ENCODE measurements at regions not wholly inside any gene's neighbourhood (a gene's known extent, or its start where the extent isn't known, plus 50 kb on each side); places are given as distances from the start of the nearest gene placed in this dataset.

DNA sequence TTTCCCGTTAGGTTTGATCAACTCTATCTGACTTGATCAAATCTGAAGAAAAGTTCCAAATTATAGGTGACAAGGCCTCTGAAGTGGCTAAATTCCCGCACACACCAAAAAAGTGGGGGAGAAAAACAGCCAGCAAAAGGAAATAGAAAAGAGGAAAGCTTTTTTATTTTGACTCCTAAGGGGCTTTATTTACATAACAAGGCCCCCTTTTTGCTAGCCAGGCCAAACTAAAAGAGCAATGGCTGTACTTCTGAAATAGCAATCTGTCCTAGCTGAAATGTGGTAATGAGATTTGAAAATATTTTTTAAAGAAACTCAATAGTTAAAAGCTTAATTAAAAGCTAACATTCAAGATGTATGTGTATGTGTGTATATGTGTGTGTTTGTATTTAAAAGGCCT, 311.5 kb upstream of the POGK start:
- TF ChIP-seq ZNF70 (CRISPR knock-in tag; IDR thresholded peaks at IDR 0.05) = no peak
- no peak for TF ChIP-seq ZFP30 (CRISPR knock-in tag; IDR thresholded peaks at IDR 0.05)
- no peak for TF ChIP-seq CSDC2 (CRISPR knock-in tag; IDR thresholded peaks at IDR 0.05)
- no peak for TF ChIP-seq ZNF8 (CRISPR knock-in tag; IDR thresholded peaks at IDR 0.05)
- TF ChIP-seq, protein P1, sequence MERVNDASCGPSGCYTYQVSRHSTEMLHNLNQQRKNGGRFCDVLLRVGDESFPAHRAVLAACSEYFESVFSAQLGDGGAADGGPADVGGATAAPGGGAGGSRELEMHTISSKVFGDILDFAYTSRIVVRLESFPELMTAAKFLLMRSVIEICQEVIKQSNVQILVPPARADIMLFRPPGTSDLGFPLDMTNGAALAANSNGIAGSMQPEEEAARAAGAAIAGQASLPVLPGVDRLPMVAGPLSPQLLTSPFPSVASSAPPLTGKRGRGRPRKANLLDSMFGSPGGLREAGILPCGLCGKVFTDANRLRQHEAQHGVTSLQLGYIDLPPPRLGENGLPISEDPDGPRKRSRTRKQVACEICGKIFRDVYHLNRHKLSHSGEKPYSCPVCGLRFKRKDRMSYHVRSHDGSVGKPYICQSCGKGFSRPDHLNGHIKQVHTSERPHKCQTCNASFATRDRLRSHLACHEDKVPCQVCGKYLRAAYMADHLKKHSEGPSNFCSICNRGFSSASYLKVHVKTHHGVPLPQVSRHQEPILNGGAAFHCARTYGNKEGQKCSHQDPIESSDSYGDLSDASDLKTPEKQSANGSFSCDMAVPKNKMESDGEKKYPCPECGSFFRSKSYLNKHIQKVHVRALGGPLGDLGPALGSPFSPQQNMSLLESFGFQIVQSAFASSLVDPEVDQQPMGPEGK (CRISPR knock-in tag; IDR thresholded peaks at IDR 0.05; ENCODE audit: borderline replicate concordance) = no peak
- TF ChIP-seq ZNF565 (CRISPR knock-in tag; conservative IDR thresholded peaks at IDR 0.05; ENCODE audit: low read depth) = no peak
- TF ChIP-seq, protein P2, sequence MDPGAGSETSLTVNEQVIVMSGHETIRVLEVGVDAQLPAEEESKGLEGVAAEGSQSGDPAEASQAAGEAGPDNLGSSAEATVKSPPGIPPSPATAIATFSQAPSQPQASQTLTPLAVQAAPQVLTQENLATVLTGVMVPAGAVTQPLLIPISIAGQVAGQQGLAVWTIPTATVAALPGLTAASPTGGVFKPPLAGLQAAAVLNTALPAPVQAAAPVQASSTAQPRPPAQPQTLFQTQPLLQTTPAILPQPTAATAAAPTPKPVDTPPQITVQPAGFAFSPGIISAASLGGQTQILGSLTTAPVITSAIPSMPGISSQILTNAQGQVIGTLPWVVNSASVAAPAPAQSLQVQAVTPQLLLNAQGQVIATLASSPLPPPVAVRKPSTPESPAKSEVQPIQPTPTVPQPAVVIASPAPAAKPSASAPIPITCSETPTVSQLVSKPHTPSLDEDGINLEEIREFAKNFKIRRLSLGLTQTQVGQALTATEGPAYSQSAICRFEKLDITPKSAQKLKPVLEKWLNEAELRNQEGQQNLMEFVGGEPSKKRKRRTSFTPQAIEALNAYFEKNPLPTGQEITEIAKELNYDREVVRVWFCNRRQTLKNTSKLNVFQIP (CRISPR knock-in tag; IDR thresholded peaks at IDR 0.05; ENCODE audit: borderline replicate concordance, low read depth) = no peak
- TF ChIP-seq, protein P3, sequence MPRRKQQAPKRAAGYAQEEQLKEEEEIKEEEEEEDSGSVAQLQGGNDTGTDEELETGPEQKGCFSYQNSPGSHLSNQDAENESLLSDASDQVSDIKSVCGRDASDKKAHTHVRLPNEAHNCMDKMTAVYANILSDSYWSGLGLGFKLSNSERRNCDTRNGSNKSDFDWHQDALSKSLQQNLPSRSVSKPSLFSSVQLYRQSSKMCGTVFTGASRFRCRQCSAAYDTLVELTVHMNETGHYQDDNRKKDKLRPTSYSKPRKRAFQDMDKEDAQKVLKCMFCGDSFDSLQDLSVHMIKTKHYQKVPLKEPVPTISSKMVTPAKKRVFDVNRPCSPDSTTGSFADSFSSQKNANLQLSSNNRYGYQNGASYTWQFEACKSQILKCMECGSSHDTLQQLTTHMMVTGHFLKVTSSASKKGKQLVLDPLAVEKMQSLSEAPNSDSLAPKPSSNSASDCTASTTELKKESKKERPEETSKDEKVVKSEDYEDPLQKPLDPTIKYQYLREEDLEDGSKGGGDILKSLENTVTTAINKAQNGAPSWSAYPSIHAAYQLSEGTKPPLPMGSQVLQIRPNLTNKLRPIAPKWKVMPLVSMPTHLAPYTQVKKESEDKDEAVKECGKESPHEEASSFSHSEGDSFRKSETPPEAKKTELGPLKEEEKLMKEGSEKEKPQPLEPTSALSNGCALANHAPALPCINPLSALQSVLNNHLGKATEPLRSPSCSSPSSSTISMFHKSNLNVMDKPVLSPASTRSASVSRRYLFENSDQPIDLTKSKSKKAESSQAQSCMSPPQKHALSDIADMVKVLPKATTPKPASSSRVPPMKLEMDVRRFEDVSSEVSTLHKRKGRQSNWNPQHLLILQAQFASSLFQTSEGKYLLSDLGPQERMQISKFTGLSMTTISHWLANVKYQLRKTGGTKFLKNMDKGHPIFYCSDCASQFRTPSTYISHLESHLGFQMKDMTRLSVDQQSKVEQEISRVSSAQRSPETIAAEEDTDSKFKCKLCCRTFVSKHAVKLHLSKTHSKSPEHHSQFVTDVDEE (CRISPR knock-in tag; IDR thresholded peaks at IDR 0.05) = no peak
- no peak for TF ChIP-seq OSR1 (CRISPR knock-in tag; IDR thresholded peaks at IDR 0.05)
- TF ChIP-seq, protein P4, sequence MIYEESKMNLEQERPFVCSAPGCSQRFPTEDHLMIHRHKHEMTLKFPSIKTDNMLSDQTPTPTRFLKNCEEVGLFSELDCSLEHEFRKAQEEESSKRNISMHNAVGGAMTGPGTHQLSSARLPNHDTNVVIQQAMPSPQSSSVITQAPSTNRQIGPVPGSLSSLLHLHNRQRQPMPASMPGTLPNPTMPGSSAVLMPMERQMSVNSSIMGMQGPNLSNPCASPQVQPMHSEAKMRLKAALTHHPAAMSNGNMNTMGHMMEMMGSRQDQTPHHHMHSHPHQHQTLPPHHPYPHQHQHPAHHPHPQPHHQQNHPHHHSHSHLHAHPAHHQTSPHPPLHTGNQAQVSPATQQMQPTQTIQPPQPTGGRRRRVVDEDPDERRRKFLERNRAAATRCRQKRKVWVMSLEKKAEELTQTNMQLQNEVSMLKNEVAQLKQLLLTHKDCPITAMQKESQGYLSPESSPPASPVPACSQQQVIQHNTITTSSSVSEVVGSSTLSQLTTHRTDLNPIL (CRISPR knock-in tag; IDR thresholded peaks at IDR 0.05; ENCODE audit: low read depth) = no peak
- no peak for TF ChIP-seq ESRRG (CRISPR knock-in tag; IDR thresholded peaks at IDR 0.05)
- no peak for TF ChIP-seq ARNTL (CRISPR knock-in tag; IDR thresholded peaks at IDR 0.05; ENCODE audit: borderline replicate concordance, low read depth)
- TF ChIP-seq TCF4 (CRISPR knock-in tag; IDR thresholded peaks at IDR 0.05; ENCODE audit: borderline replicate concordance) = no peak
- no peak for TF ChIP-seq TOX (CRISPR knock-in tag; IDR thresholded peaks at IDR 0.05; ENCODE audit: borderline replicate concordance)
- TF ChIP-seq, protein P5, sequence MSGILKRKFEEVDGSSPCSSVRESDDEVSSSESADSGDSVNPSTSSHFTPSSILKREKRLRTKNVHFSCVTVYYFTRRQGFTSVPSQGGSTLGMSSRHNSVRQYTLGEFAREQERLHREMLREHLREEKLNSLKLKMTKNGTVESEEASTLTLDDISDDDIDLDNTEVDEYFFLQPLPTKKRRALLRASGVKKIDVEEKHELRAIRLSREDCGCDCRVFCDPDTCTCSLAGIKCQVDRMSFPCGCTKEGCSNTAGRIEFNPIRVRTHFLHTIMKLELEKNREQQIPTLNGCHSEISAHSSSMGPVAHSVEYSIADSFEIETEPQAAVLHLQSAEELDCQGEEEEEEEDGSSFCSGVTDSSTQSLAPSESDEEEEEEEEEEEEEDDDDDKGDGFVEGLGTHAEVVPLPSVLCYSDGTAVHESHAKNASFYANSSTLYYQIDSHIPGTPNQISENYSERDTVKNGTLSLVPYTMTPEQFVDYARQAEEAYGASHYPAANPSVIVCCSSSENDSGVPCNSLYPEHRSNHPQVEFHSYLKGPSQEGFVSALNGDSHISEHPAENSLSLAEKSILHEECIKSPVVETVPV (CRISPR knock-in tag; IDR thresholded peaks at IDR 0.05) = no peak
- no peak for TF ChIP-seq PPARA (CRISPR knock-in tag; IDR thresholded peaks at IDR 0.05; ENCODE audit: borderline replicate concordance)
- no peak for TF ChIP-seq ZC3H10 (CRISPR knock-in tag; IDR thresholded peaks at IDR 0.05)
- no peak for TF ChIP-seq ISL1 (CRISPR knock-in tag; IDR thresholded peaks at IDR 0.05)
- no peak for ATAC-seq

DNA sequence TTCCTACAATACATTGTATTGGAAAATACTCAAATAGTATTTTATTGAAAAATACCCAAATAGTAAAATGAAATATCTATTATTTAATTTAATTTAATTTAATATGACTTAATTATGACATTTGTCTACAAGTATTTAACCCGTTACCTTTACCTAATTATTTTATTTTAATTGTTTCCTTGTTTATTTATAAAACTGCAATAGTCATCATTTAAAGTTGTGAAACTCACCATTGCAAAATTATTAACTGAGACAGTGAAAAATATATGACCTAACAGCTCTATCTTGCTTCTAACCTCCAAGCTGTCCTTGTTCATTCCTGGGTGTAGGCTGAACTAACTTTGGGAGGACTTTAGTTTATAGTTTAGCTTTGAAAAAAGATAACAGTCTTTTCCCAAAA, 300.6 kb upstream of the POGK start:
- TF ChIP-seq ZNF70 (CRISPR knock-in tag; IDR thresholded peaks at IDR 0.05) (no peak), TOX (CRISPR knock-in tag; IDR thresholded peaks at IDR 0.05; ENCODE audit: borderline replicate concordance) (no peak), BACH2 (CRISPR knock-in tag; IDR thresholded peaks at IDR 0.05; ENCODE audit: borderline replicate concordance) (no peak), ZFP3 (CRISPR knock-in tag; IDR thresholded peaks at IDR 0.05) (no peak), ARNTL (CRISPR knock-in tag; IDR thresholded peaks at IDR 0.05; ENCODE audit: borderline replicate concordance, low read depth) (no peak), ZNF565 (CRISPR knock-in tag; conservative IDR thresholded peaks at IDR 0.05; ENCODE audit: low read depth) (no peak), SNAI2 (CRISPR knock-in tag; IDR thresholded peaks at IDR 0.05) (no peak), ZFP30 (CRISPR knock-in tag; IDR thresholded peaks at IDR 0.05) (no peak), OSR1 (CRISPR knock-in tag; IDR thresholded peaks at IDR 0.05) (no peak), CSDC2 (CRISPR knock-in tag; IDR thresholded peaks at IDR 0.05) (no peak), ZNF8 (CRISPR knock-in tag; IDR thresholded peaks at IDR 0.05) (no peak)
- TF ChIP-seq, protein P1 (CRISPR knock-in tag; IDR thresholded peaks at IDR 0.05; ENCODE audit: borderline replicate concordance) = no peak
- TF ChIP-seq, protein P2 (CRISPR knock-in tag; IDR thresholded peaks at IDR 0.05; ENCODE audit: borderline replicate concordance, low read depth) = no peak
- no peak for ATAC-seq

Data from SK-N-SH treated with all-trans-retinoic acid at 6 μM for 48 hours (cell line).